HCT116 (cell line): ENCODE measurements at regions not wholly inside any gene's neighbourhood (a gene's known extent, or its start where the extent isn't known, plus 50 kb on each side); places are given as distances from the start of the nearest gene placed in this dataset.

Experiments used
- ATAC-seq: fragments of 200-7000 bp; cut with Tn5 transposase; 2 replicates; pipeline ENCODE4 v1.9.1; 2020; ENCODE audit warnings: mild to moderate bottlenecking, moderate library complexity
- BruUV-seq: library from RNA; stranded (reverse); fragments of 400-500 nt; replicated peaks from 2 replicates; lab custom pipeline; 2021; lab: Mats Ljungman, UMichigan
- CTCF ChIA-PET: fragments of 300-600 bp; sonication (Branson Sonifier 250); formaldehyde crosslinking; loops from one replicate; lab custom pipeline; 2021; ENCODE audit warnings: antibody characterized with exemption; lab: Charles Lee
- POLR2A ChIA-PET: fragments of 300-600, 350-600 bp; sonication (Branson Sonifier 250); formaldehyde crosslinking; loops from one replicate; lab custom pipeline; 2021; ENCODE audit warnings: antibody characterized with exemption; lab: Charles Lee
- RAD21 ChIA-PET, 2 experiments: fragments of 300-600 bp; sonication (Branson Sonifier 250); formaldehyde crosslinking; loops; one replicate each; lab custom pipeline; 2023; ENCODE audit warnings: low total read pairs in 2 of 2; ENCODE audit not compliant: uncharacterized antibody in 2 of 2, unreplicated experiment in 2 of 2, low non-redundant PET in 1 of 2; lab: Charles Lee
- DNase-seq: peaks from one replicate; pipeline ENCODE4 v3.0.0-alpha.2; 2010; ENCODE audit warnings: low read depth, low spot score
- H2AFZ ChIP-seq: fragments of 200-600 bp; shearing (Covaris generic), sonication (generic); 2 replicates; pipeline ENCODE4 v1.6.1; 2017; ENCODE audit warnings: low read depth, mixed run types, mixed read lengths, antibody characterized with exemption, low read length; ENCODE audit not compliant: poor library complexity, severe bottlenecking
- H3K27ac ChIP-seq: 2 replicates; pipeline ENCODE4 v1.5.1; 2012; ENCODE audit warnings: low read depth, low read length
- H3K27me3 ChIP-seq: fragments of 200-600 bp; sonication (generic); 2 replicates; pipeline ENCODE4 v1.6.1; 2016; ENCODE audit warnings: mixed run types, low read length, mixed read lengths; ENCODE audit not compliant: insufficient read depth
- H3K36me3 ChIP-seq, 2 experiments: fragments of 200-500 bp in 1 of 2; fragments of 200-600 bp in 1 of 2; sonication (Bioruptor generic) in 1 of 2; sonication (generic) in 1 of 2; 2 replicates each; pipeline versions ENCODE4 v1.5.1 to v1.6.1; 2014 to 2016; ENCODE audit warnings: low read length in 2 of 2, inconsistent platforms in 1 of 2, mixed read lengths in 1 of 2, mixed run types in 1 of 2; ENCODE audit not compliant: insufficient read depth in 2 of 2, control insufficient read depth in 1 of 2
- H3K4me1 ChIP-seq, 2 experiments: fragments of 200-600 bp in 1 of 2; sonication (generic) in 1 of 2; 2 replicates each; pipeline versions ENCODE4 v1.5.1 to v1.6.1; 2012 to 2017; ENCODE audit warnings: low read length in 2 of 2, inconsistent platforms in 1 of 2, mild to moderate bottlenecking in 1 of 2, mixed read lengths in 1 of 2, mixed run types in 1 of 2, moderate library complexity in 1 of 2; ENCODE audit not compliant: insufficient read depth in 2 of 2, control insufficient read depth in 1 of 2
- H3K4me2 ChIP-seq: fragments of 200-600 bp; sonication (generic); 2 replicates; pipeline ENCODE4 v1.6.1; 2017; ENCODE audit warnings: mixed run types, low read length, mixed read lengths
- H3K4me3 ChIP-seq, 2 experiments: fragments of 200-600 bp in 1 of 2; sonication (generic) in 1 of 2; replicated peaks in 1 of 2; 2 replicates each; pipeline ENCODE4 v1.5.1; 2011 to 2016; ENCODE audit warnings: low read length in 2 of 2, control low read depth in 1 of 2, low read depth in 1 of 2, mild to moderate bottlenecking in 1 of 2, mixed read lengths in 1 of 2, mixed run types in 1 of 2
- H3K79me2 ChIP-seq: fragments of 200-600 bp; sonication (generic); 2 replicates; pipeline ENCODE4 v1.6.1; 2017; ENCODE audit warnings: mild to moderate bottlenecking, mixed run types, low read length, moderate library complexity, mixed read lengths; ENCODE audit not compliant: insufficient read depth
- H3K9ac ChIP-seq: fragments of 200-600 bp; sonication (generic); 2 replicates; pipeline ENCODE4 v1.6.1; 2016; ENCODE audit warnings: low read length, mixed read lengths
- H3K9me2 ChIP-seq: fragments of 200-600 bp; sonication (generic), shearing (Covaris generic); 2 replicates; pipeline ENCODE4 v1.6.1; 2017; ENCODE audit warnings: mixed run types, mild to moderate bottlenecking, moderate library complexity; ENCODE audit not compliant: insufficient read depth
- H3K9me3 ChIP-seq, 2 experiments: fragments of 200-500 bp in 1 of 2; fragments of 200-600 bp in 1 of 2; sonication (Bioruptor generic) in 1 of 2; sonication (generic) in 1 of 2; 2 replicates each; pipeline ENCODE4 v1.6.1; 2014 to 2017; ENCODE audit warnings: low read length in 2 of 2, mixed read lengths in 2 of 2, inconsistent platforms in 1 of 2, low read depth in 1 of 2, mild to moderate bottlenecking in 1 of 2, mixed run types in 1 of 2, moderate library complexity in 1 of 2; ENCODE audit not compliant: control insufficient read depth in 1 of 2, insufficient read depth in 1 of 2
- H4K20me1 ChIP-seq: fragments of 200-600 bp; sonication (generic), shearing (Covaris generic); 2 replicates; pipeline ENCODE4 v1.6.1; 2017; ENCODE audit warnings: mixed run types, mild to moderate bottlenecking, moderate library complexity; ENCODE audit not compliant: insufficient read depth
- ELF1 ChIP-seq: IDR thresholded peaks from 2 replicates; pipeline ENCODE4 v1.6.1; 2012; ENCODE audit warnings: low read depth, borderline replicate concordance
- FOSL1 ChIP-seq: IDR thresholded peaks from 2 replicates; pipeline ENCODE4 v1.6.1; 2012; ENCODE audit warnings: low read depth
- JUND ChIP-seq: IDR thresholded peaks from 2 replicates; pipeline ENCODE4 v1.6.1; 2012
- POLR2AphosphoS5 ChIP-seq: IDR thresholded peaks from 2 replicates; pipeline ENCODE4 v1.6.1; 2011; ENCODE audit warnings: mild to moderate bottlenecking, low read depth, low read length, moderate library complexity
- RAD21 ChIP-seq: IDR thresholded peaks from 2 replicates; pipeline ENCODE4 v1.6.1; 2012; ENCODE audit warnings: low read depth, mild to moderate bottlenecking
- TCF7L2 ChIP-seq: IDR thresholded peaks from 2 replicates; pipeline ENCODE4 v1.7.0; 2011; ENCODE audit warnings: borderline replicate concordance, inconsistent platforms; ENCODE audit not compliant: insufficient read depth, insufficient read length; ENCODE audit errors: extremely low read depth
- YY1 ChIP-seq: IDR thresholded peaks from 2 replicates; pipeline ENCODE4 v1.6.1; 2011; ENCODE audit warnings: low read length, low read depth, moderate library complexity, mild to moderate bottlenecking; ENCODE audit not compliant: insufficient replicate concordance; ENCODE audit errors: extremely low read depth
- ZFX ChIP-seq: fragments of 450-650 bp; IDR thresholded peaks from 2 replicates; pipeline ENCODE4 v1.6.1; 2017
- intact Hi-C: fragments of 100-400 bp; cut with micrococcal nuclease; formaldehyde crosslinking; loops from 2 replicates; pipeline ENCODE4 v1.10.0; 2022
- TF ChIP-seq, protein P1 (sequence below): IDR thresholded peaks from 2 replicates; pipeline ENCODE4 v1.6.1; 2012
- TF ChIP-seq, protein P2 (sequence below): IDR thresholded peaks from 2 replicates; pipeline ENCODE4 v1.6.1; 2011; ENCODE audit warnings: mild to moderate bottlenecking, low read length, moderate library complexity; ENCODE audit not compliant: insufficient replicate concordance; ENCODE audit errors: extremely low read depth

DNA sequence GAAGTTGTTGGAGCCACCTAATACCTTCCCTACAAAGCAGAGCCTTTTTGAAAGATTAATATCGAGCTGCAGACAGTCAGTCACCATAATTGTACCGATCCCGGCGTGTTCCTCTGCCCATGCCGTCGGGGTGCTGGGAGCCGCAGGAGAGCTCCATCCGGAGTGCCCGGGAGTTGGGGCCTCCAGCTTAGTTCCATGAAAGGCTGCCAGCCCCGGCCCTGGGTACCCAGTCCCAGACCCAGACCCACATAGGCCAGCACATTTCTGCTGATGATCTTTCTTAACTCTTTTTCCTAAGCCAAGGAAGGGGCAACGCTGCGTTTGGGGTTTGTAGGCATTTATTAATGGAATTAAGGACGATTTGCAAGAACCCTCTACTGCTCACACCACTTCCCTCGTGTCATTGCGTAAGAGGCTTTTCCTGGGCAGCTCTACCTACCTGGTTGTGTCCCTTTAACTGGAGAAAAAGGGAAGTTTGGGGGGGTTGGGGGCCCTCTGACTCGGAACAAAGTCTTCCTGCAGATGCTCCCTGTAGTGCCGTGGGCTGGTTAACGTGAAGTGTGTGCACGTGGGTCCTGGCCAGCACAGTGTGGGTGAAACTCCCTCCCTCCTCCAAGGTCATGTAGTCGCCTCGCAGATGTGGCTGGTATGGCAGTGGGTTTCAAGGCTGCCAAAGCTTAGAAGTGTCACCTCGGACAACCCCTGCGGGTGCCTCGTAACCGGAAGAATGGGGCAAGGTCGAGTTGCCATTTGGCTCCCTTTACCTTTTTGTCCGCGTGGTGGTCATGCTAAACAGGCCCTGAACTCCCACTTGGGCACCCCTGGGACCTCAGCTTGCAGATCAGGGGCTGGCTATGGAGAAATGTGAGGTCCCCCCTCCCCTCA is 54.3 kb upstream of the APCDD1L start:
- RAD21 ChIA-PET, result no interaction called here
- Histone ChIP-seq H3K4me2 (no peak overlapping the region), H2AFZ (no peak overlapping the region), H3K79me2 (no peaks in the 10 kb centered on the region), H3K9me2 (no peaks in the 10 kb centered on the region), H3K9ac (no peak overlapping the region), H3K27ac (no peak overlapping the region), H3K9me3 (no peaks in the 10 kb centered on the region), H3K27me3 (no peaks in the 10 kb centered on the region), H4K20me1 (no peaks in the 10 kb centered on the region), H3K36me3 (no peaks in the 10 kb centered on the region), H3K4me3 (no peak overlapping the region), H3K4me1 (no peaks in the 10 kb centered on the region)
- DNase-seq, result no peak
- no TSS peak for BruUV-seq
- TF ChIP-seq POLR2AphosphoS5 (no peak), ELF1 (no peak), ZFX (no peak), JUND (no peak), RAD21 (no peak), TCF7L2 (no peak), YY1 (no peak), FOSL1 (no peak)
- TF ChIP-seq, protein P1, sequence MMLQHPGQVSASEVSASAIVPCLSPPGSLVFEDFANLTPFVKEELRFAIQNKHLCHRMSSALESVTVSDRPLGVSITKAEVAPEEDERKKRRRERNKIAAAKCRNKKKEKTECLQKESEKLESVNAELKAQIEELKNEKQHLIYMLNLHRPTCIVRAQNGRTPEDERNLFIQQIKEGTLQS, result no peak
- TF ChIP-seq, protein P2, sequence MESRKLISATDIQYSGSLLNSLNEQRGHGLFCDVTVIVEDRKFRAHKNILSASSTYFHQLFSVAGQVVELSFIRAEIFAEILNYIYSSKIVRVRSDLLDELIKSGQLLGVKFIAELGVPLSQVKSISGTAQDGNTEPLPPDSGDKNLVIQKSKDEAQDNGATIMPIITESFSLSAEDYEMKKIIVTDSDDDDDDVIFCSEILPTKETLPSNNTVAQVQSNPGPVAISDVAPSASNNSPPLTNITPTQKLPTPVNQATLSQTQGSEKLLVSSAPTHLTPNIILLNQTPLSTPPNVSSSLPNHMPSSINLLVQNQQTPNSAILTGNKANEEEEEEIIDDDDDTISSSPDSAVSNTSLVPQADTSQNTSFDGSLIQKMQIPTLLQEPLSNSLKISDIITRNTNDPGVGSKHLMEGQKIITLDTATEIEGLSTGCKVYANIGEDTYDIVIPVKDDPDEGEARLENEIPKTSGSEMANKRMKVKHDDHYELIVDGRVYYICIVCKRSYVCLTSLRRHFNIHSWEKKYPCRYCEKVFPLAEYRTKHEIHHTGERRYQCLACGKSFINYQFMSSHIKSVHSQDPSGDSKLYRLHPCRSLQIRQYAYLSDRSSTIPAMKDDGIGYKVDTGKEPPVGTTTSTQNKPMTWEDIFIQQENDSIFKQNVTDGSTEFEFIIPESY, result no peak
- POLR2A ChIA-PET, result no interaction called here
- intact Hi-C loops, result no loop called here
- ATAC-seq, result no peak
- CTCF ChIA-PET, result no interaction called here
